Erythroblast (primary cell): ENCODE measurements at regions not wholly inside any gene's neighbourhood (a gene's known extent, or its start where the extent isn't known, plus 50 kb on each side); places are given as distances from the start of the nearest gene placed in this dataset.

Experiments used
- GATA1 ChIP-seq: IDR thresholded peaks from 2 replicates; pipeline ENCODE4 v1.6.1; 2011; ENCODE audit warnings: low read depth, mild to moderate bottlenecking, control low read depth, low read length, moderate library complexity
- POLR2A ChIP-seq: IDR thresholded peaks from 2 replicates; pipeline ENCODE4 v1.6.1; 2011; ENCODE audit warnings: mild to moderate bottlenecking, low read length

GRCh38 chr5:106363578-106363977, 1307.2 kb downstream of the EFNA5 start:
- TF ChIP-seq POLR2A (no peak), GATA1 (no peak)
